ENCODE measurements at regions not wholly inside any gene's neighbourhood (a gene's known extent, or its start where the extent isn't known, plus 50 kb on each side); places are given as distances from the start of the nearest gene placed in this dataset.

DNA sequence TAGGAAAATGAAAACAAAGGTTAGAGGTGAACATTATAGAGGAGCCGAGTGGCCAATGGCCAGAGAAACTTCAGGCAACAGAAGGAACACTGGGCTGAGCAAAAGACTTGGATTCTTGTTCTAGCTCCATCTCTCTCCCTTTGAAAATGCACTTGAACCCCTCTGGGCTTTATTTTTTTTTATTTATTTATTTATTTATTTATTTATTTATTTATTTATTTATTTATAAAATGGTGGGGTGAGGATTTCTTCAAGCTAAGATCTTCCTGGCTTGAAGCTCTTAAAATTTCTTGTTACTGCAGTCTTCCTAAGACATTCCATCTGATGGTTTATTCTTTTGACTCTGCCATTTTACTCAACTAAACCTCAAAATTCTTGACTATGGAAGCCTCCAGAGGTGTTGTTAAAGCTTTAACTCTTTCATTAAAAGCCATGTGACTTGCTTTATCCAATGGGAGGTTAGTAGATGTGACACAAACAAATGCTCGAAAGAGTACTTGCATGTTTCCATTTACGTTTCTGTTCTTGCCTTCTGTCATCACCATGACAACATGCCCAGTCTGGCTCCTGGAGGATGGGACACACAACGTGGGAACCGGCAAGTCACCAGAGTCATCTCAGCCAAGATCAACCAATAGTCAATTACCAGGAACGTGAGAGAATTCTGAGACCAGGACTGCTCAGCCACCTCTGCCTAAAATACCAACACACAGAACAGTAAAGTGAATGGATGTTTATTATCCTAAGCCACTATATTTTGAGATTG is 325.2 kb upstream of the CTNNB1 start:
- H3K4me3 ChIP-seq (ENCODE audit: low read depth, low read length) = no peak overlapping the region

DNA sequence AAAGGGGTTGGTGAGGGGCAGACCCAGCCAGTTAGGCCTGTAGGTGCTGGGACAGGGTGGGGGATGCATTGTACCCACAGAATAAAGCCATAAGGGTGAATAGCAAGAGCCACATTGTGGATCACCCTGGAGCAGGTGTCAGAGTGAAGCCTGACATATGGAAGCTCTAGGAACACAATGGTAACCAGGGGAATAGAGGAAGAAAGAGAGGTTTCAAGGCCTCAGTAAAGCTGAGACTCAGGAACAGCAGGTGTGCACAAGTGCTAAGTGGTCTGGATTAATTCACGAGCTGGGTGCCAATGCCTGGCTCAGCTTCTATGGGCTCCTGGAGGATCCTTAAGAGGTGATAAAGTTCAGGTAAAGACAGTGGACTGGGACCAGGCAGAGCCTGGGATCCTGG is 323.7 kb upstream of the CTNNB1 start:
- TF ChIP-seq, protein P1, sequence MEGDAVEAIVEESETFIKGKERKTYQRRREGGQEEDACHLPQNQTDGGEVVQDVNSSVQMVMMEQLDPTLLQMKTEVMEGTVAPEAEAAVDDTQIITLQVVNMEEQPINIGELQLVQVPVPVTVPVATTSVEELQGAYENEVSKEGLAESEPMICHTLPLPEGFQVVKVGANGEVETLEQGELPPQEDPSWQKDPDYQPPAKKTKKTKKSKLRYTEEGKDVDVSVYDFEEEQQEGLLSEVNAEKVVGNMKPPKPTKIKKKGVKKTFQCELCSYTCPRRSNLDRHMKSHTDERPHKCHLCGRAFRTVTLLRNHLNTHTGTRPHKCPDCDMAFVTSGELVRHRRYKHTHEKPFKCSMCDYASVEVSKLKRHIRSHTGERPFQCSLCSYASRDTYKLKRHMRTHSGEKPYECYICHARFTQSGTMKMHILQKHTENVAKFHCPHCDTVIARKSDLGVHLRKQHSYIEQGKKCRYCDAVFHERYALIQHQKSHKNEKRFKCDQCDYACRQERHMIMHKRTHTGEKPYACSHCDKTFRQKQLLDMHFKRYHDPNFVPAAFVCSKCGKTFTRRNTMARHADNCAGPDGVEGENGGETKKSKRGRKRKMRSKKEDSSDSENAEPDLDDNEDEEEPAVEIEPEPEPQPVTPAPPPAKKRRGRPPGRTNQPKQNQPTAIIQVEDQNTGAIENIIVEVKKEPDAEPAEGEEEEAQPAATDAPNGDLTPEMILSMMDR (IDR thresholded peaks at IDR 0.05; ENCODE audit: borderline replicate concordance, insufficient read depth, low read depth, low read length) = no peak
- no peak overlapping the region for H3K4me3 ChIP-seq (ENCODE audit: low read depth, low read length)

More for the DNA sequence above, 325.2 kb upstream of the CTNNB1 start:
- TF ChIP-seq, protein P1 (IDR thresholded peaks at IDR 0.05; ENCODE audit: borderline replicate concordance, insufficient read depth, low read depth, low read length) = no peak

DNA sequence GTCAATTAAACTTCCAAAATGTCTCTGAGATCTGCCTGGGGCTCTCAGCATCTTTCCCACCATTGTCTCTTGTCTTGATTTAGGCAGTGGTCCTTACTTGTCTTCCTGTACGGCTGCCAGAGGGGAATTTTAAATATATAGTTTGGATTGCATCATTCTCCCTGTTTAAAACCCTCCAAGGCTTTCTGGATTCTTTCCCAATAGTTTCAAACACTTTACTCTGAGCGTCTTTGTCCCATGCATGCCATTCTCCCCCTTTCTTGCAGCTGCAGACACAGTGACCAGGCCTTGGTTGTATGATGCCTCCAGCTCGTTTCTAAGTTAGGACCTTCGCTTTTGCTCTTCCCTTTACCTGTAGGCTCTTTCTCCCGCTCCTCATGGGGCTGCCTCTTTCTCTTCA is 323.3 kb upstream of the CTNNB1 start:
- no peak overlapping the region for H3K4me3 ChIP-seq (ENCODE audit: low read depth, low read length)
- TF ChIP-seq, protein P1 (IDR thresholded peaks at IDR 0.05; ENCODE audit: borderline replicate concordance, insufficient read depth, low read depth, low read length) = no peak

DNA sequence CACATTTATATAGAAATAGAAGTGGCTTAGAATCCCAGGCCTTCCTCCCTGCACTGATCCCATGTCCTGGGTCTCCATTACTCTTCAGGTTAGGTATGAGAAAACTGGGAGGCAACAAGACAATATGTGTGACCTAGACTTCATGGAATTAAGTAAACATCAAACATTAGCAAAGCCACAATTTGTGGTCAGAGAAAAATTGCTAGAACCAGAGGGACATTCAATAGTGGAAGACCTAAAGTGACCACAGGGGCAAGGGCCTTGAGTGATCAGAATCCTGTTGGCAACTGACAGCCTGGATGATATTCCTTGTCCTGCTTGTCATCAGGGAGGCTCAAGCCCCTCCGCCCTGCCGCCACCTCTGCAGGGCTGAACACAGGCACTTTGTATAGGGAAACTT is 322.8 kb upstream of the CTNNB1 start:
- H3K4me3 ChIP-seq (ENCODE audit: low read depth, low read length) = no peak overlapping the region
- TF ChIP-seq, protein P1 (IDR thresholded peaks at IDR 0.05; ENCODE audit: borderline replicate concordance, insufficient read depth, low read depth, low read length) = no peak

DNA sequence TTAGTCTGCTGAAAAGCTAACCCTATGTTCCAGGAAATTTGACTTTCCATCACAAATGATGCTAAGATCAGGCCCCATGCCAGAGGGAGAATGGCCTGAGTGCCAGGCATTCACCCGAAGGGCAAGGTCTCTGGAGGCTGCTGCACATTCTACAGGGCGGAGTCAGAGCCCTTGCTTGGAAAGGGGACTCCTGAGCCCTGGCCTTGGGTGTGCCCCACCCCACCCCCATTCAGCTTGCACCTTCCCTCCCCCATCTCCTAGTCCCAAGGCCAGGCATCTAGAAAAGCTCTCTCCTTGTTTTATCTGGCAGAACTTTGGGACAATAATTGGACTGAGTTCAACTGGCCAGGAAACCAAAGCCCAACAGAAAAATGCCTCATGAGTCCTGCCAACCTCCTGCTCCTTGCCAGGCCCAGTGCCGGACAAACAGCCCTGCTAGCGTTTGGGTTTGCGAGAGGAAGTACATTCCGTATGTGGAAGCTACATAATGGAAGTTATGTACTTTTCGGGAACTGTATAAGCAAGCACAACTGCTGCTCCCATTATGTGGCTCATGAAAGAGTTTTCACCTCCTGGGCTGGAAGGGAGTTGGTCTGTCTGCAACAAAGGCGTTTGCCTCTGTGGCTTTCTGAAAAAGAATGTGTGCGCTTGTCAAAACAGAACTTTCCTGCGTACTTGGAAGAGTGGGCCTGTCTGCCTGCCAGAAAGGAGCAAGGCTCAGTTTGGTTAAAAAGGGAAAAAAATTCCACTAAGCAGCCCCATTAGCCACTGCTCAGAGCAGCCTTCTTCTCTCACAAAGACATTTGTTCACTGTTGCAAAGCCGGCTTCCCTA is 321.5 kb upstream of the CTNNB1 start:
- TF ChIP-seq, protein P1 (IDR thresholded peaks at IDR 0.05; ENCODE audit: borderline replicate concordance, insufficient read depth, low read depth, low read length) = no peak
- no peak overlapping the region for H3K4me3 ChIP-seq (ENCODE audit: low read depth, low read length)

DNA sequence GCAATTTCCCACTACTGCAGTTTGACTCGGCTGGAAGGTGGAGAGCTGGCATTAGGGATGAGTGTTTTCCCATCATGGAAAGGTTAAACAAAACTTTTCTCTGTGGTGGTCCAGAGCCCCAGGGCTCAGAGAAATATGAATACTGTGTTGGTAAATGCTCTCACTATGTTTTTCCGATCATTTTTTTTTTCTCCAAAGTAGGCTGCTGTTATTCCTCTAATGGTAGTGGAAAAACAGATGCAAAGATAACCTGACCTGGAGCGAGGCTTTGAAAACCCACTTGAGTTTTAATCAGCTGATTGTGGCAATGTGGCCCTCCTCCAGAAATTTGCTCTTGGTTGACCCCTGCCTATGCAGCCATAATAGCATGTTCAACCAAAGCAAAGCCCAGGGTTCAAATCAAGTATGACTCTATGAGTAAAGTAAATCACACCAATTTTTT is 320.8 kb upstream of the CTNNB1 start:
- H3K4me3 ChIP-seq (ENCODE audit: low read depth, low read length) = no peak overlapping the region

More for the DNA sequence above, 320.8 kb upstream of the CTNNB1 start:
- TF ChIP-seq, protein P1 (IDR thresholded peaks at IDR 0.05; ENCODE audit: borderline replicate concordance, insufficient read depth, low read depth, low read length) = no peak

All from GM12875 (cell line).